ENCODE measurements at regions not wholly inside any gene's neighbourhood (a gene's known extent, or its start where the extent isn't known, plus 50 kb on each side); places are given as distances from the start of the nearest gene placed in this dataset.

DNA sequence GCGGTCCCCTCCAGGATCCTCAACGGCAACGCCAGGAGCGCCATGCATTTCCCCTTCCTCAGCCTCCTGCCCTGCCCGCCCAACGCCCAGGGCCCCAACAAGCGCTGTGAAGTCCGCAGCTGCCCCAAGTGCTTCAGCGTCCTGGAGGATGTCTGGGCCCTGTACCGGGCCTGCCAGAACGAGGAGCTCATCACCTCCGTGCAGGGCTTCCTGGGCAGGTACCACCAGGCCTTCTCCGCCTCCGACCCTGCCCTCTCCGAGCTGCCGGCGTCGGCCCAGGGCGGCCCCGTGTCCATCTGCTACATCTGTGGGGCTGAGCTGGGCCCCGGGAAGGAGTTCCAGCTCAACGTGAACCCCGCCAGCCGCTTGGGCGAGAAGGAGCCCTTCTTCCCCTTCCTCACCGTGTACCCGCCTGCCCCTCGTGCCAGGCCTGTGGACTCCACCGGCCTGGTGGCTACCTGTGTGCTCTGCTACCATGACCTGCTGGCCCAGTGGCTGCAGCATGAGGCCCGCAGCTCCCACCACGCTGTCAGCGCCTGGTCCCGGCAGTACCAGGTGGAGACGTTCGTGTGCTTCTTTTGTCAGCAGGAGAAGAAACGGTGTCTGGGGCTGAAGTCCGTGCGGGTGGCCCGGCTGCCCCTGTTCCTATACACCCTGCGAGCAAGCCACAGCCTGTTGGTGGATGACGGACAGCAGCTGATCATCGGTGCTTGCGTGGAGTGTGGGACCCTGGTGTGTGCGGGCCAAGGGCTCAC lies 58.9 kb upstream of the CIBAR2 start:
- TF ChIP-seq, protein P1, sequence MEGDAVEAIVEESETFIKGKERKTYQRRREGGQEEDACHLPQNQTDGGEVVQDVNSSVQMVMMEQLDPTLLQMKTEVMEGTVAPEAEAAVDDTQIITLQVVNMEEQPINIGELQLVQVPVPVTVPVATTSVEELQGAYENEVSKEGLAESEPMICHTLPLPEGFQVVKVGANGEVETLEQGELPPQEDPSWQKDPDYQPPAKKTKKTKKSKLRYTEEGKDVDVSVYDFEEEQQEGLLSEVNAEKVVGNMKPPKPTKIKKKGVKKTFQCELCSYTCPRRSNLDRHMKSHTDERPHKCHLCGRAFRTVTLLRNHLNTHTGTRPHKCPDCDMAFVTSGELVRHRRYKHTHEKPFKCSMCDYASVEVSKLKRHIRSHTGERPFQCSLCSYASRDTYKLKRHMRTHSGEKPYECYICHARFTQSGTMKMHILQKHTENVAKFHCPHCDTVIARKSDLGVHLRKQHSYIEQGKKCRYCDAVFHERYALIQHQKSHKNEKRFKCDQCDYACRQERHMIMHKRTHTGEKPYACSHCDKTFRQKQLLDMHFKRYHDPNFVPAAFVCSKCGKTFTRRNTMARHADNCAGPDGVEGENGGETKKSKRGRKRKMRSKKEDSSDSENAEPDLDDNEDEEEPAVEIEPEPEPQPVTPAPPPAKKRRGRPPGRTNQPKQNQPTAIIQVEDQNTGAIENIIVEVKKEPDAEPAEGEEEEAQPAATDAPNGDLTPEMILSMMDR (IDR thresholded peaks at IDR 0.05) = no peak
- TF ChIP-seq POLR2AphosphoS5 (IDR thresholded peaks at IDR 0.05; ENCODE audit: low read depth, low read length) (no peak), SIN3A (IDR thresholded peaks at IDR 0.05; ENCODE audit: borderline replicate concordance, insufficient read depth, low read depth, low read length) (no peak), TCF7L2 (IDR thresholded peaks at IDR 0.05; ENCODE audit: low read depth, low read length) (no peak)
- TF ChIP-seq, protein P2, sequence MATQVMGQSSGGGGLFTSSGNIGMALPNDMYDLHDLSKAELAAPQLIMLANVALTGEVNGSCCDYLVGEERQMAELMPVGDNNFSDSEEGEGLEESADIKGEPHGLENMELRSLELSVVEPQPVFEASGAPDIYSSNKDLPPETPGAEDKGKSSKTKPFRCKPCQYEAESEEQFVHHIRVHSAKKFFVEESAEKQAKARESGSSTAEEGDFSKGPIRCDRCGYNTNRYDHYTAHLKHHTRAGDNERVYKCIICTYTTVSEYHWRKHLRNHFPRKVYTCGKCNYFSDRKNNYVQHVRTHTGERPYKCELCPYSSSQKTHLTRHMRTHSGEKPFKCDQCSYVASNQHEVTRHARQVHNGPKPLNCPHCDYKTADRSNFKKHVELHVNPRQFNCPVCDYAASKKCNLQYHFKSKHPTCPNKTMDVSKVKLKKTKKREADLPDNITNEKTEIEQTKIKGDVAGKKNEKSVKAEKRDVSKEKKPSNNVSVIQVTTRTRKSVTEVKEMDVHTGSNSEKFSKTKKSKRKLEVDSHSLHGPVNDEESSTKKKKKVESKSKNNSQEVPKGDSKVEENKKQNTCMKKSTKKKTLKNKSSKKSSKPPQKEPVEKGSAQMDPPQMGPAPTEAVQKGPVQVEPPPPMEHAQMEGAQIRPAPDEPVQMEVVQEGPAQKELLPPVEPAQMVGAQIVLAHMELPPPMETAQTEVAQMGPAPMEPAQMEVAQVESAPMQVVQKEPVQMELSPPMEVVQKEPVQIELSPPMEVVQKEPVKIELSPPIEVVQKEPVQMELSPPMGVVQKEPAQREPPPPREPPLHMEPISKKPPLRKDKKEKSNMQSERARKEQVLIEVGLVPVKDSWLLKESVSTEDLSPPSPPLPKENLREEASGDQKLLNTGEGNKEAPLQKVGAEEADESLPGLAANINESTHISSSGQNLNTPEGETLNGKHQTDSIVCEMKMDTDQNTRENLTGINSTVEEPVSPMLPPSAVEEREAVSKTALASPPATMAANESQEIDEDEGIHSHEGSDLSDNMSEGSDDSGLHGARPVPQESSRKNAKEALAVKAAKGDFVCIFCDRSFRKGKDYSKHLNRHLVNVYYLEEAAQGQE (IDR thresholded peaks at IDR 0.05; ENCODE audit: insufficient read depth in 1 of 2, low read depth in 2 of 2, low read length in 1 of 2) = no peak
